Ecto neural progenitor cell (in vitro differentiated cells): ENCODE measurements at regions not wholly inside any gene's neighbourhood (a gene's known extent, or its start where the extent isn't known, plus 50 kb on each side); places are given as distances from the start of the nearest gene placed in this dataset.

Experiments
- DNase-seq: peaks from one replicate; pipeline ENCODE4 v3.0.0-alpha.2; 2018; ENCODE audit warnings: low spot score

- no peak for DNase-seq
Measured at GRCh38 chr5:74288448-74289108, 351.9 kb downstream of the ENC1 start.

- DNase-seq, result no peak
Measured at GRCh38 chr5:74288038-74288437, 352.5 kb downstream of the ENC1 start.

- DNase-seq, result no peak
Measured at GRCh38 chr5:74286734-74287695, 353.5 kb downstream of the ENC1 start.

GRCh38 chr5:74285675-74286280, 354.8 kb downstream of the ENC1 start:
- no peak for DNase-seq

GRCh38 chr5:74282490-74282889, 358.0 kb downstream of the ENC1 start:
- DNase-seq, result no peak

- DNase-seq, result no peak
Measured at GRCh38 chr5:74281166-74281565, 359.4 kb downstream of the ENC1 start.

- DNase-seq, result no peak
Measured at GRCh38 chr5:74280306-74280705, 360.2 kb downstream of the ENC1 start.

- DNase-seq, result no peak
Measured at GRCh38 chr5:74279244-74279643, 361.3 kb downstream of the ENC1 start.

- no peak for DNase-seq
Measured at GRCh38 chr5:74277418-74277817, 363.1 kb downstream of the ENC1 start.

- DNase-seq, result no peak
Measured at GRCh38 chr5:74275171-74275992, 365.1 kb downstream of the ENC1 start.

GRCh38 chr5:74274326-74274725, 366.2 kb downstream of the ENC1 start:
- no peak for DNase-seq

- DNase-seq, result no peak
Measured at GRCh38 chr5:74272831-74273451, 367.6 kb downstream of the ENC1 start.

- no peak for DNase-seq
Measured at GRCh38 chr5:74272024-74272775, 368.3 kb downstream of the ENC1 start.

- DNase-seq, result no peak
Measured at GRCh38 chr5:74268297-74268696, 372.2 kb downstream of the ENC1 start.

GRCh38 chr5:74266836-74267235, 373.7 kb downstream of the ENC1 start:
- DNase-seq, result no peak

GRCh38 chr5:74266132-74266531, 374.4 kb downstream of the ENC1 start:
- DNase-seq, result no peak

GRCh38 chr5:74262544-74263207, 377.9 kb downstream of the ENC1 start:
- no peak for DNase-seq

- no peak for DNase-seq
Measured at GRCh38 chr5:74261866-74262265, 378.7 kb downstream of the ENC1 start.

- no peak for DNase-seq
Measured at GRCh38 chr5:74261421-74261820, 379.1 kb downstream of the ENC1 start.

GRCh38 chr5:74259572-74259971, 381.0 kb downstream of the ENC1 start:
- no peak for DNase-seq
